Hippocampal formation (tissue), 2 donors: ENCODE measurements at regions not wholly inside any gene's neighbourhood (a gene's known extent, or its start where the extent isn't known, plus 50 kb on each side); places are given as distances from the start of the nearest gene placed in this dataset.
A peak's percentile ranks its signal among the peaks of the same experiment; 100 is the strongest.

Experiments
- DNase-seq, 2 donors: peaks; one replicate each; lab custom pipeline; 2025; lab: John Stamatoyannopoulos, UW

GRCh38 chr20:52402514-52402913 lies 210.9 kb upstream of the ZFP64 start:
- DNase-seq = no peak

DNA sequence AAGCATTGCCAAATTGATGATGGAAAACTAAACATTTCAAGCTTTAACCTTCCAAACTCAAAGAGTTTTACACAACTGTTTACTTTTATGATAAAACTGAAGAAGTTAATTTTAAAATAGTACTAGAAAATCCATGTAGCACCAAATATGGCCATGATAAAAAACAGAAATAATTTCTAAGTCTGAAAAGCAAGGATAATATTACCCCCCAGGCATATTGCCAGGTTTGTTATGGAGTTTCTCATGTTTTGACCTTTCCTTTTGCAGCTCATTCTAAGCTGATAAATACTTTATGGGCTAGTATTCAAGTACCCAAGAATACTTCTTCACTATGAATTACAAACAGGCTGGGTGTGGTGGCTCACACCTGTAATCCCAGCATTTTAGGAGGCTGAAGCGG lies 209.9 kb upstream of the ZFP64 start:
- DNase-seq = no peak

DNA sequence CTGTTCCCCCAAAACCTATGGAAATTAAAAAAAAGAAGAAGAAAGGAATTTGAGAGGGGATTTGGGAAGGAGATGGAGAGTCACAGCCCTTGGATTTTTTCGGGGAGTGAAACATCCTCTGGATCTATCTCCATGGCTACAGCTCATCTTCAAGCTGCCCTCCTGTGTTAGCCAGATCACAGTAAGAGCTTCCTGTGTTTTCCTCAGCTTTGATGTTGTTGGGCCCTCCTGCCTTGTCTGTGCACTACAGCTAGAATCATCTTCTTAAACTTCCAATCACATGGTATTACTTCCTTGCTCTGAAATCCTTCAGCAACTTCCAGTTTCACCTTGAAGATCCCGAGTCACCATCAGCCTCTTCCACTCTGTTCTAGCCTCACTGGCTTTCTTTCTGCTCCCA lies 207.8 kb upstream of the ZFP64 start:
- DNase-seq = no peak

- DNase-seq = no peak
These were observed 198.0 kb upstream of the ZFP64 start for GRCh38 chr20:52389606-52390005.

GRCh38 chr20:52383995-52384621 lies 192.5 kb upstream of the ZFP64 start:
- no peak for DNase-seq

- DNase-seq = no peak
These were observed 191.4 kb upstream of the ZFP64 start for GRCh38 chr20:52382933-52383332.

DNA sequence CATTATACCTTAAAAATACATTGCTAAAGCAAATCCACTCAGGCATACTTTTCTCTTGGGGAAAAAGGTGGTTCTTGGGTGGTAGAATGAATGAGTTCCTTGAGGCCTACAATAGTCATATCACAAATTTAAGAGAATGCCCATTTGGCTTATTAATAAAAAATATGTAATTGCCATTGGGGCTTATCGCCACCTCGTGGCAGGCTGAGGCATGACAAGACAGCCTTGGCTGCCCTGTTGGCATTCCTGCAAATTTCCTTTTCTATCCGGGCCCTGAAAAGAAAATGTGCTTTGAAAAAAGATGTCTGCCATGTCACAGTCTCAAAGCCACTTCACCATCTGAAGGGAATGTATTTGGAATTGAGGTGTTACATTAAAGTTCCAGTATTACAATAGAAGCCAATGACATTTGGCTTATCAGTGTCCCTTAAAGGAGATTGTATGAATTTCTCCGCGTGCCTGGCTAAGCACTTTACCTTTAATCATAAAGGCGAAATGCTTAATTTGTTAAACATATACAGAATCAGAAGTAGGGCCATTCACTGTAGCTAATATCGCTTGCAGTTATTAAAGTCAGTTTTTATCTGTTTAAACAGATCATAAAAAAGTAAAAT lies 188.3 kb upstream of the ZFP64 start:
- DNase-seq = no peak

- no peak for DNase-seq
These were observed 180.6 kb upstream of the ZFP64 start for GRCh38 chr20:52372169-52372568.

DNA sequence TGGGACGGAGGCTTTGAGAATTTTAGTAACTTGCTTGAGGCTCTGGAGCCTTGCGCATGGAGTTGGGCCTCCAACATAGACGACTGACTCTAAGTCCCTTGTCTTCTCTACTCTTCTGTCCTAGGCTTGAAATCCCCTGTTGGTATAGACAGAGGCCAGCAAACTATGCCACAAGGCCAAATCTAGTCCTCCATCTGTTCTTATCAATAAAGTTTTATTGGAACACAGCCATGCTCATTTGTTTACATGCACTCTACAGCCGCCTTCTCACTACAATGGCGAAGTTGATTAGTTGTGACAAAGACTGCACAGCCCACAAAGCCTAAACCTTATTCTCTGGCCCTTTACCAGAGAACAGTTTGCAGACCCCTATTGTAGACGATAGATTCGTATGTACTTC lies 174.1 kb upstream of the ZFP64 start:
- DNase-seq = no peak

DNA sequence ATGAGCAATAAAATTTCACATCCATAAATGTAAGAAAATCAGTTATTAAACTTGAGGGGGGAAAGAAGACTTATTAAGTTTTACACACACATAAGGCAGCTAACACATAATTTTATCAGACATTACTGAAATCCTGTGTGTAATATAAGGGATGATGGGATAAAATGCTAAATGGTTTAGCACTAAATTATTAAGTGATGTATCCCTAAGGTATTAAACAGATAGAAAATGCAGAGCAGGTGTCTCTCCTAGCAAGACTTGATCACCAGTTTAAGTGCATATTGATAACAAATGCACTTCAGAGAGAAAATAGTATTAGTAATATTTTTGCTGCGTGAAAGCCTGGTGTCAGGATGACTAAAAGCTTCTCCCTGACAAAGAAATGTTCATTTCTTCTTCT lies 172.8 kb upstream of the ZFP64 start:
- DNase-seq = no peak

DNA sequence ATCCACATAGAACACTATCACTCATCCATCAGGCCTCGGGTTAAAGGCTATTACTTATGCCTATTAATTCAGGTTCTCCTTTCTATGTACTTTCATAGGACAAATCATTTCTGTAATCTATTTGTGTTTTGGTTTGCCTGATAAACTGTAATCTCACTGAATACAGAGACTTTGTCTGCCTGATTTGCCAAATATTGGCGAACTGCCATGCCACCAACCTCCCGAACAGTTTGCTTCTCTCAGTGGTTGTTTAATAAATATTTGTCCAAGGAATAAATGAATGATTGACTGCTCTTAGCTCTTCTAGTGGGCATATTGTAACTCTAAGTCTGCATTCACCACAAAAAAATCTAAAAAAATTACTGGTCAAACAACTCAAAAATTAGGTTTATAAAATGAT lies 170.1 kb upstream of the ZFP64 start:
- DNase-seq = no peak

GRCh38 chr20:52349806-52350205 lies 158.2 kb upstream of the ZFP64 start:
- DNase-seq = no peak

DNA sequence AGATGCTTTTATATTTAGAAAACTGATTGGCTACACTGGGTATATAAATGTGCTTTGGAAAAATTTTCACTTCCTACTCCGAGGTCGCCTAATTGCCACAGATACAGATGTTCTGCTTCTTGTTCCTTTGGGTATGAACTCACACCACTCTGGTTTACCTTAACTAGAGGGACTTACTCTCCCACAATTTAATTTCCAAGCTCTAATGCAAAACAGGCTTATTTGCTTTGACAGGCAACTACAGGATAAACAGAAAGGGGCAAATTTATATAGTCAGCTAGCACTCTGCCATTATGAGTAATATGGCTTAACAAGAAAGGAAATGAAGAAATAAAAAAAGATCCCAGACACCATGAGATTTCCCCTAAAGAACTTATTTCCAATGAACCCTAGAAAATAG lies 156.9 kb upstream of the ZFP64 start:
- DNase-seq = no peak

DNA sequence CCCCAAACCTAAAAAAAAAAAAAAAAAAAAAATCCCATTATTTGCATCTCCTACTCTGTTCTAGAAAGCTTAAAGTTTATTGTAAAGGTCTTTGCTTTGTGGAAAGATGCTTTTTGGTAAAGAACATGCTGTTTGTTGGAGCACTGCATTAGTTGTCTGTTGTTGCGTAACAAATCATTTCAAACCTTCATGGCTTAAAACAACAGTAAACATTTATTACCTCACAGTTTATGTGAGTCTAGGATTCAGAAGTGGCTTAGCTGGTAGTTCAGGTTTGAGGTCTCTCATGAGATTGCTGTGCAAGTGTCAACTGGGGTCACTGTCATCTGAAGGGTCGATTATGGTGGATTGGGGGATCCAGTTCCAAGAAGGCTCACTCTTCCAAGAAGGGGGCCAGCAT lies 155.2 kb upstream of the ZFP64 start:
- no peak for DNase-seq

- no peak for DNase-seq
These were observed 151.3 kb upstream of the ZFP64 start for GRCh38 chr20:52342913-52343312.

GRCh38 chr20:52340036-52340634 lies 148.6 kb upstream of the ZFP64 start:
- DNase-seq = no peak

GRCh38 chr20:52332649-52333250 lies 141.2 kb upstream of the ZFP64 start:
- no peak for DNase-seq

- no peak for DNase-seq
These were observed 140.7 kb upstream of the ZFP64 start for GRCh38 chr20:52332230-52332629.

- DNase-seq = no peak
These were observed 140.1 kb upstream of the ZFP64 start for GRCh38 chr20:52331655-52332054.

GRCh38 chr20:52321396-52321795 lies 129.8 kb upstream of the ZFP64 start:
- no peak for DNase-seq

GRCh38 chr20:52318651-52319050 lies 127.1 kb upstream of the ZFP64 start:
- DNase-seq = no peak

DNA sequence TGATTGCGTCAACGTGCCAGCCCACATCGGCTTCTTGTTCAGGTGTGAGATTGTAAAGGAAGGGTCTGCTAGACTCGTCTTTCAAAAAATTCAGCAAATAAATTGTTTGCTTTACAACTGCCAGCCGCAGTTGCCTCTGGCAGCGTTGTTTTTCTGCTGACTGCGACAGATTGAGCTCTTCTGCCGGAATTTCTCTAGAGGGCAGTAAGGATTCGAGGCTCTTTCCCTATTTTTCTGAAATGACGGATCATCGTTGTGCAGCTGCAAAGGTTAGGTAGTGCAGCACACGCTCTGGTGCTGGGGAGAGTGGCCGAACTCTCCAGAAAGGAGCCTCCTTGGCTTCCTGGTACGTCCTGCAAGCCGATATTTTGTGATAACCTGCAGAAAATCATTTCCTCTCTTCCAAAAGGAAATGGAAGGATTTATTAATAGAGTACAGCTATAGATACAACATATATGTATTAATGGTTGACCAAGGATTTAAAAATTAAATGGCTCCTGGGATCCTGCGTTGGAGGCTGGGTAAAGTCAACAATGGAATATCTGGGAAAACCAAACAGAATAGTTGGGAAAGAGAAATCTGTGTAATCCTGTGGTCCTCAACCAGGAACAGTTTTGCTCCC lies 121.9 kb upstream of the ZFP64 start:
- DNase-seq = peak; percentile 5 to 57
